C4-2B (cell line): ENCODE measurements at regions not wholly inside any gene's neighbourhood (a gene's known extent, or its start where the extent isn't known, plus 50 kb on each side); places are given as distances from the start of the nearest gene placed in this dataset.

Source experiments
- ZFX ChIP-seq: fragments of 450-650 bp; IDR thresholded peaks from 2 replicates; pipeline ENCODE4 v1.6.1; 2017
- TF ChIP-seq, protein P1 (sequence below): fragments of 450-650 bp; conservative IDR thresholded peaks from 2 replicates; pipeline ENCODE4 v1.5.1; 2017; ENCODE audit warnings: mild to moderate bottlenecking

GRCh38 chr2:64814007-64814406, 160.3 kb upstream of the SERTAD2 start:
- TF ChIP-seq, protein P1, sequence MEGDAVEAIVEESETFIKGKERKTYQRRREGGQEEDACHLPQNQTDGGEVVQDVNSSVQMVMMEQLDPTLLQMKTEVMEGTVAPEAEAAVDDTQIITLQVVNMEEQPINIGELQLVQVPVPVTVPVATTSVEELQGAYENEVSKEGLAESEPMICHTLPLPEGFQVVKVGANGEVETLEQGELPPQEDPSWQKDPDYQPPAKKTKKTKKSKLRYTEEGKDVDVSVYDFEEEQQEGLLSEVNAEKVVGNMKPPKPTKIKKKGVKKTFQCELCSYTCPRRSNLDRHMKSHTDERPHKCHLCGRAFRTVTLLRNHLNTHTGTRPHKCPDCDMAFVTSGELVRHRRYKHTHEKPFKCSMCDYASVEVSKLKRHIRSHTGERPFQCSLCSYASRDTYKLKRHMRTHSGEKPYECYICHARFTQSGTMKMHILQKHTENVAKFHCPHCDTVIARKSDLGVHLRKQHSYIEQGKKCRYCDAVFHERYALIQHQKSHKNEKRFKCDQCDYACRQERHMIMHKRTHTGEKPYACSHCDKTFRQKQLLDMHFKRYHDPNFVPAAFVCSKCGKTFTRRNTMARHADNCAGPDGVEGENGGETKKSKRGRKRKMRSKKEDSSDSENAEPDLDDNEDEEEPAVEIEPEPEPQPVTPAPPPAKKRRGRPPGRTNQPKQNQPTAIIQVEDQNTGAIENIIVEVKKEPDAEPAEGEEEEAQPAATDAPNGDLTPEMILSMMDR, result no peak
- no peak for TF ChIP-seq ZFX
